KMS-11 (cell line): ENCODE measurements at regions not wholly inside any gene's neighbourhood (a gene's known extent, or its start where the extent isn't known, plus 50 kb on each side); places are given as distances from the start of the nearest gene placed in this dataset.

ENCODE experiments used
- H2AFZ ChIP-seq: fragments of 200-600 bp; sonication (generic); 2 replicates; pipeline ENCODE4 v1.6.1; 2016; ENCODE audit warnings: antibody characterized with exemption, mixed run types, low read depth
- H3K27ac ChIP-seq: fragments of 200-600 bp; sonication (generic); 2 replicates; pipeline ENCODE4 v1.6.1; 2016; ENCODE audit warnings: mild to moderate bottlenecking, mixed run types
- H3K27me3 ChIP-seq: fragments of 200-600 bp; sonication (generic); 2 replicates; pipeline ENCODE4 v1.6.1; 2017; ENCODE audit warnings: mild to moderate bottlenecking, low read depth, mixed run types, moderate library complexity; ENCODE audit not compliant: insufficient read depth
- H3K36me3 ChIP-seq: fragments of 200-600 bp; sonication (generic); 2 replicates; pipeline ENCODE4 v1.6.1; 2017; ENCODE audit warnings: mild to moderate bottlenecking, mixed run types; ENCODE audit not compliant: insufficient read depth
- H3K4me1 ChIP-seq: fragments of 200-600 bp; sonication (generic); 2 replicates; pipeline ENCODE4 v1.6.1; 2016; ENCODE audit warnings: mild to moderate bottlenecking, low read depth, mixed run types; ENCODE audit not compliant: poor library complexity, severe bottlenecking
- H3K4me2 ChIP-seq: fragments of 200-600 bp; sonication (generic); 2 replicates; pipeline ENCODE4 v1.7.0; 2016; ENCODE audit warnings: mild to moderate bottlenecking, mixed run types
- H3K4me3 ChIP-seq: fragments of 200-600 bp; sonication (generic); IDR thresholded peaks from 2 replicates; pipeline ENCODE4 v1.6.1; 2017; ENCODE audit warnings: low read depth, low read length, mixed read lengths; ENCODE audit not compliant: insufficient read depth
- H3K79me2 ChIP-seq: fragments of 200-600 bp; sonication (generic); 2 replicates; pipeline ENCODE4 v1.6.1; 2016; ENCODE audit warnings: low read depth, mixed run types; ENCODE audit not compliant: insufficient read depth
- H3K9ac ChIP-seq: fragments of 200-600 bp; sonication (generic); 2 replicates; pipeline ENCODE4 v1.6.1; 2016; ENCODE audit warnings: mild to moderate bottlenecking, mixed run types
- H4K20me1 ChIP-seq: fragments of 200-600 bp; sonication (generic); 2 replicates; pipeline ENCODE4 v1.6.1; 2016; ENCODE audit warnings: mild to moderate bottlenecking, mixed run types; ENCODE audit not compliant: insufficient read depth
- TF ChIP-seq, protein P1 (sequence below): fragments of 200-600 bp; sonication (generic); conservative IDR thresholded peaks from 2 replicates; pipeline ENCODE4 v1.6.1; 2017; ENCODE audit warnings: low read depth, mild to moderate bottlenecking, antibody characterized with exemption, low read length, moderate library complexity, mixed read lengths

DNA sequence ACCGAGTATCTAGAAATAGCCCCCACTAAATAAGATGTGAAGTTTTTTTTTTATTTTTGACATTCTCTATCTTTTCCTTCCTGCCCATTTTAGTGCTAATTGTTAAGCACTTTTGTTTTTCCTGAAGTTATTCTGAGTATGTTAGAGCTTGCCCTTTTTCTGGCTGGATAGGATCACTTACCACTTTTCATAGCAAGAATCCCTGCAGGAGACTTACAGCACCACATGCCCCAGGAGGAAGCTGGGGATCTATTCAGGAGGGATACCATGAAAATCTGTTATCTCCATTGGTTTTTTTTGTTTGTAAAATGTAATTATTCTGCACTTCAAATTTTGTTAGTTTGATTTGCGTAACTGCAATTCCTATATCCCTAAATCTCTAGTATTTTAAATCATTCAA is 968.4 kb downstream of the ZPLD1 start:
- Histone ChIP-seq H3K9ac (no peak overlapping the region), H2AFZ (no peak overlapping the region), H4K20me1 (no peaks in the 10 kb centered on the region), H3K4me3 (no peak overlapping the region), H3K27me3 (no peaks in the 10 kb centered on the region), H3K4me1 (no peaks in the 10 kb centered on the region), H3K4me2 (no peak overlapping the region), H3K36me3 (no peaks in the 10 kb centered on the region), H3K27ac (no peak overlapping the region), H3K79me2 (no peaks in the 10 kb centered on the region)
- TF ChIP-seq, protein P1, sequence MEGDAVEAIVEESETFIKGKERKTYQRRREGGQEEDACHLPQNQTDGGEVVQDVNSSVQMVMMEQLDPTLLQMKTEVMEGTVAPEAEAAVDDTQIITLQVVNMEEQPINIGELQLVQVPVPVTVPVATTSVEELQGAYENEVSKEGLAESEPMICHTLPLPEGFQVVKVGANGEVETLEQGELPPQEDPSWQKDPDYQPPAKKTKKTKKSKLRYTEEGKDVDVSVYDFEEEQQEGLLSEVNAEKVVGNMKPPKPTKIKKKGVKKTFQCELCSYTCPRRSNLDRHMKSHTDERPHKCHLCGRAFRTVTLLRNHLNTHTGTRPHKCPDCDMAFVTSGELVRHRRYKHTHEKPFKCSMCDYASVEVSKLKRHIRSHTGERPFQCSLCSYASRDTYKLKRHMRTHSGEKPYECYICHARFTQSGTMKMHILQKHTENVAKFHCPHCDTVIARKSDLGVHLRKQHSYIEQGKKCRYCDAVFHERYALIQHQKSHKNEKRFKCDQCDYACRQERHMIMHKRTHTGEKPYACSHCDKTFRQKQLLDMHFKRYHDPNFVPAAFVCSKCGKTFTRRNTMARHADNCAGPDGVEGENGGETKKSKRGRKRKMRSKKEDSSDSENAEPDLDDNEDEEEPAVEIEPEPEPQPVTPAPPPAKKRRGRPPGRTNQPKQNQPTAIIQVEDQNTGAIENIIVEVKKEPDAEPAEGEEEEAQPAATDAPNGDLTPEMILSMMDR: no peak

DNA sequence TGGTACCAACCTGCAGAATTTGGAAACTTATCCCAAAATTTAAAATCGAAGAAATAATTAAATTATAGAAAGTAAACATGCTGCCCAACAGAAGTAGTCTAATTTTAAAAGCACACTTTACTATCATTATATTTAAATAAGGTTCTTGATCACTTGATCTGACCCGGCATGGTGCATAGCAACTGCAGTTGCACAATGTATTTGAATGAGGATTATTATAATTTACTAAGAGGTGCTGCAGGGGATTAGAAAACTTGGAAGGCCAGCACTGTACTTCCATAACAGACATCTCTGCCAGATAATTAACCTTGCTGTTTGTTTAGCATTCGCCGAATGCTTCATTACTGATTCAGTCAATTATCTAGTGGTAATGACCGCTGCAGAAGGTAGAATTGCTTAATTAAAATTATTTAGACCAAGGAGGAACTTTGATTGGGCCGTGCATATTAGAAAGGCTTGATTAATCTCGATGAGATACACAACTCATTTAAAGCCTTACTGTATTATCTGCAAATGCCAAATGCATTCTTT is 971.6 kb downstream of the ZPLD1 start:
- H3K4me1 ChIP-seq: no peaks in the 10 kb centered on the region
- H3K27me3 ChIP-seq: no peaks in the 10 kb centered on the region
- H3K4me2 ChIP-seq: no peak overlapping the region
- no peak overlapping the region for H2AFZ ChIP-seq
- no peak overlapping the region for H3K27ac ChIP-seq
- H3K36me3 ChIP-seq: no peaks in the 10 kb centered on the region
- no peaks in the 10 kb centered on the region for H4K20me1 ChIP-seq
- no peaks in the 10 kb centered on the region for H3K79me2 ChIP-seq
- no peak overlapping the region for H3K9ac ChIP-seq
- H3K4me3 ChIP-seq: no peak overlapping the region
- TF ChIP-seq, protein P1: no peak

DNA sequence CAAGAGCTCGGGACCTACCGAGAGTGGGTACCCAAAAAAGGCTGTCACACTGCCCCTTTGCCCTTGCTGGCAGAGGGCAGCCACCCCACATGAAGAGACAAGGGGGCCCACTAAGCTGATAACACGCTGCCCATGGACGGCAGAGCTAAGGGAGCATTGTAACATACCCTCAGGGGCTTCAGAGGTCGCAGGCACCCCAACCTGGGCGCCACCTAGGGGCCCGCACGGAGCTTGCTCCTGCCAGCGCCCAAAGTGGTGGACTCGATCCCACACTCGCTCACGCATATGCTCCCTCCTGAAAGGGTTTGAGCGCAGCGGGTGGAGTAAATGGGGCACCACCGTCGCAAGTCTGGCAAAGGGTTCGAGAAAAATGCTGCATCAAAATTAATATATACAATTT is 975.4 kb downstream of the ZPLD1 start:
- H3K36me3 ChIP-seq: no peaks in the 10 kb centered on the region
- TF ChIP-seq, protein P1: no peak
- H3K4me2 ChIP-seq: no peak overlapping the region
- no peak overlapping the region for H3K27ac ChIP-seq
- H2AFZ ChIP-seq: no peak overlapping the region
- no peaks in the 10 kb centered on the region for H3K79me2 ChIP-seq
- no peaks in the 10 kb centered on the region for H4K20me1 ChIP-seq
- no peaks in the 10 kb centered on the region for H3K4me1 ChIP-seq
- no peak overlapping the region for H3K9ac ChIP-seq
- no peak overlapping the region for H3K4me3 ChIP-seq
- H3K27me3 ChIP-seq: no peaks in the 10 kb centered on the region

DNA sequence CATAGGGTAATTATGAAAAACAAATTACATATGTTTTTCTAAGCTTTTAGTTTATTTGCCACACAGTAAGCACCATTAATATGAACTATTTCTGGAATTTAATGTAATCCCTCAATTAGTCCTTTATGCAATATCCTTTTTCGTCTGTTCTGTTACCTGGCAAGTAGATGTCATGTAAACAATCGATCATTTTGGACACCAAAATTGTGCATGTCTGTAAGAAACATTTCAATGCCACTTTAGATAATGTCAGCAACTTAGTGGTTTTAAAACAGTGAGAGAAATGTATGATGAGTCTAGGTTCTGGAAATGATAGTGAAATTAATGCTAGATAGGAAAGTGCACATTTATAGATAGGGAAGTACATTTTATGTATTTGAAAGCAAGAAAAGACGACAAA is 986.6 kb downstream of the ZPLD1 start:
- H2AFZ ChIP-seq: no peak overlapping the region
- H3K9ac ChIP-seq: no peak overlapping the region
- H4K20me1 ChIP-seq: no peaks in the 10 kb centered on the region
- no peak overlapping the region for H3K4me2 ChIP-seq
- H3K36me3 ChIP-seq: no peaks in the 10 kb centered on the region
- H3K4me1 ChIP-seq: no peaks in the 10 kb centered on the region
- H3K27me3 ChIP-seq: no peaks in the 10 kb centered on the region
- no peak overlapping the region for H3K4me3 ChIP-seq
- H3K27ac ChIP-seq: no peak overlapping the region
- H3K79me2 ChIP-seq: no peaks in the 10 kb centered on the region
- TF ChIP-seq, protein P1: no peak
